ENCODE measurements at regions not wholly inside any gene's neighbourhood (a gene's known extent, or its start where the extent isn't known, plus 50 kb on each side); places are given as distances from the start of the nearest gene placed in this dataset.

DNA sequence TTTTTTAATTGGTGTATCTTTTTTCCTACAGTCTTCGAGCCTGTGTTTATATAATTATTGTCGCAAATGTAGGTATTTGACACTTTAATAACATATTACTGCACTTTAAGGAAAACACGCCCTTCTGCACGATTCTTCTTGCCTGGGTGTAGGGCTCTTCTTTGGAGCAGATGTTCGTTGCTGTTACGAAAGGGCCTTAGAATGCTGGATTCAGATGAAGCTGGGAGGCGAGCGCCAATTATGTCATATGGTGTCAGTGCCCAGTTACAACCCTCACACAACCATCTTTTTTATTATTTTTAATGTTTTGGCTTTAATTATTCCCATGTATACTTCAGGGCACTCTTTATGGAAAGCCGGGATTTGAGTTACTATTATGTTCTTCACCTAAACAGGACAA is 553.0 kb downstream of the EBF1 start:
- TF ChIP-seq EZH2 (IDR thresholded peaks at IDR 0.05; ENCODE audit: insufficient read depth, poor library complexity, severe bottlenecking) (no peak), EZH2phosphoT487 (IDR thresholded peaks at IDR 0.05; ENCODE audit: insufficient read depth, low read depth) (no peak)

Data from GM23248 (cell line).